Gastrocnemius medialis (tissue), 4 donors: ENCODE measurements at regions not wholly inside any gene's neighbourhood (a gene's known extent, or its start where the extent isn't known, plus 50 kb on each side); places are given as distances from the start of the nearest gene placed in this dataset.

Experiments used
- POLR2A ChIP-seq, 2 donors: fragments of 450-650 bp; IDR thresholded peaks; one replicate each; pipeline ENCODE4 v1.6.1; 2017; ENCODE audit warnings: antibody characterized with exemption in 2 of 2, mild to moderate bottlenecking in 2 of 2, moderate library complexity in 2 of 2
- TF ChIP-seq, protein P1 (sequence below), 5 experiments: fragments of 450-650 bp in 3 of 5; fragments of 200-600 bp in 2 of 5; sonication (generic) in 2 of 5; IDR thresholded peaks in 4 of 5; conservative IDR thresholded peaks in 1 of 5; 1 replicate in 4 of 5; 2 replicates in 1 of 5; pipeline ENCODE4 v1.5.1; 2016 to 2019; ENCODE audit warnings: antibody characterized with exemption in 5 of 5, mild to moderate bottlenecking in 3 of 5, moderate library complexity in 3 of 5

DNA sequence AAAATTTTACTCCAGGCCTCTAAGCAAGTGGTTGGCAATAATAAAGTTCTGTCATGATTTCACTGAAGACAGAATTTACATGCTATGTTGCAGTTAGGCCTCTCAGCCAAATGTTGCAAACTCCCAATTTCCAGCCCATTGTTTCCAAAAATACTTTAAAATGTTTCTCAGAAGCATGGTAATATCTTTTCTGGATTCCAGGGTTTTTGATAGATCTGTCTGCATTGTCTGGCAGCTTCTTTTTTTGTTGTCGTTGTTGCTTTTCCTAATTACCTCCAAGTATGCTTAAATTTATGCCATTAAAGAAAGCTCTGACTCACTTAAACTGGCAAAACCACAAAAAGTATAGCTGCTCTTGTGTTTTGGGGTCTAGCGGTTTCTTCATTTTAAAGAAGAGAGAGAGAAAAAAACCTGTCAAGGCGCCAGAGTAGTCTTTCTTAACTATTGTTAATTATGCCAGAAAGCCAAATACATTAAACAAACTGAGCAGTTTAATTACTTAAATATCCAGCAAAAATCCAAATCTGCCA is 97.0 kb downstream of the AGTR2 start:
- TF ChIP-seq, protein P1, sequence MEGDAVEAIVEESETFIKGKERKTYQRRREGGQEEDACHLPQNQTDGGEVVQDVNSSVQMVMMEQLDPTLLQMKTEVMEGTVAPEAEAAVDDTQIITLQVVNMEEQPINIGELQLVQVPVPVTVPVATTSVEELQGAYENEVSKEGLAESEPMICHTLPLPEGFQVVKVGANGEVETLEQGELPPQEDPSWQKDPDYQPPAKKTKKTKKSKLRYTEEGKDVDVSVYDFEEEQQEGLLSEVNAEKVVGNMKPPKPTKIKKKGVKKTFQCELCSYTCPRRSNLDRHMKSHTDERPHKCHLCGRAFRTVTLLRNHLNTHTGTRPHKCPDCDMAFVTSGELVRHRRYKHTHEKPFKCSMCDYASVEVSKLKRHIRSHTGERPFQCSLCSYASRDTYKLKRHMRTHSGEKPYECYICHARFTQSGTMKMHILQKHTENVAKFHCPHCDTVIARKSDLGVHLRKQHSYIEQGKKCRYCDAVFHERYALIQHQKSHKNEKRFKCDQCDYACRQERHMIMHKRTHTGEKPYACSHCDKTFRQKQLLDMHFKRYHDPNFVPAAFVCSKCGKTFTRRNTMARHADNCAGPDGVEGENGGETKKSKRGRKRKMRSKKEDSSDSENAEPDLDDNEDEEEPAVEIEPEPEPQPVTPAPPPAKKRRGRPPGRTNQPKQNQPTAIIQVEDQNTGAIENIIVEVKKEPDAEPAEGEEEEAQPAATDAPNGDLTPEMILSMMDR (IDR thresholded peaks at IDR 0.05 in 4 of 5, conservative IDR thresholded peaks at IDR 0.05 in 1 of 5), result no peak
- TF ChIP-seq POLR2A (IDR thresholded peaks at IDR 0.05), result no peak
